ENCODE measurements at regions not wholly inside any gene's neighbourhood (a gene's known extent, or its start where the extent isn't known, plus 50 kb on each side); places are given as distances from the start of the nearest gene placed in this dataset.
"Not testable (repeated sequence)": the region's sequence is repeated elsewhere in the genome, so short reads cannot be mapped to it uniquely, and the experiment has no call there.

GRCh38 chr2:126228531-126228930, 427.4 kb upstream of the GYPC start:
- DNase-seq (ENCODE audit: low spot score), result no peak

GRCh38 chr2:126238251-126238650, 417.7 kb upstream of the GYPC start:
- DNase-seq (ENCODE audit: low spot score), result no peak

- no peak for DNase-seq (ENCODE audit: low spot score)
Observed at GRCh38 chr2:126239320-126239955, 416.5 kb upstream of the GYPC start.

- DNase-seq (ENCODE audit: low spot score), result no peak
Observed at GRCh38 chr2:126241001-126241400, 415.0 kb upstream of the GYPC start.

DNA sequence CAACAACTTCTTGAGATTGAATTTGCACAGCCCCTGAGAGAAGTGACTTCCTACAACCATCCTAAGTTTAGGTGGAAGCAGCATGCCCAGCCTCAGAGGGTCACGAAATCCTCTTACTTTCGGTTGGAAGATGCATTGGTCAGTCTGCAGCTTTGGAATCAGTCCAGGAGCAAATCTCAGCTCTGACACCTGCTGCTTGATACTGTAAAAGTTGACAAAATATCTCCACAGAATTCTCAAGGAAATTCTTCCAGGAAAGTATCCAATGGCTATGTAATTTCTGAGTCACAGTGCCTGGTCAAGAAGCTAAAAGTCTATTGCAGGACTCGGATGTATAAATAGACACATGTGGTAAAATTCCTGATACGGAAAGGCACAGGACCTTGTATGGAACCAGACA, 414.5 kb upstream of the GYPC start:
- DNase-seq (ENCODE audit: low spot score), result no peak

DNA sequence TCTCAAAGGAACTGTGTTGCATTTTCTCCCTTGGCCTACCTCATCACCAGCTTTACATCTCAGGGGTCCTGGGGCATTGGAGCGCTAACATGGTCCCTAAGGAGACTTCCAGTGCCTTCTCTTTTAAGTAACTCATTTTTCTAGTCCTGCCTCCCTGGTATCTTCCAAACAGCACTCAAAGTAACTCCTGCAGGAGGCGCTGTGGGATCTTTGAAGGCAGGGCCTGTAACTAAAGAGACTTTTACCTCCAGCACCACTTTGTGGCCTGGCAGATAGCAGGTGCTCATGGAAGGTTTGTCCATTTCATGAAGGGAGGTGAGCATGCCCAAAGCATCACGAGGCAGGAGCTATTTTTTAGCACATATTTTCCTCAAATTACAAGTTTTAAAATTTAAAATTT, 411.0 kb upstream of the GYPC start:
- DNase-seq (ENCODE audit: low spot score), result peak; percentile 22

GRCh38 chr2:126253669-126254068, 402.3 kb upstream of the GYPC start:
- DNase-seq (ENCODE audit: low spot score), result no peak

- DNase-seq (ENCODE audit: low spot score), result no peak
Observed at GRCh38 chr2:126264625-126265024, 391.3 kb upstream of the GYPC start.

GRCh38 chr2:126269911-126270310, 386.0 kb upstream of the GYPC start:
- no peak for DNase-seq (ENCODE audit: low spot score)

DNA sequence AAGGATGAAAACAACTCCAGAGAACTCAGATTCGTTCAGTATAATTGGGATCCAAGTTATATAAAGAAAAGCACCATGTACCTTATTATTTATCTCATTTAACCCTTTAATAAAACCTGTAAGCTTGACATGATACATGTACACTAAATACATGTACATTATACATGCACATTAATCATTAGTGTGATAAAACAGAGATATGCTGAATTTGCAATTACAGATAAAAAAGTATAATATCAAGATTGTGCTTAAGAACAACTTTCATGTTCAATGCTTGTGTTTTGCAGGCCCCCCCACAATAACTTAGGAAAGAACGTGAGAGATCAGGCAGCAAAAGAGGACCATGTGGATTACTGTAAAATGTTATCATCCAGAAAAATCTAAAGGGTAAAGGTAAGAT, 385.4 kb upstream of the GYPC start:
- DNase-seq (ENCODE audit: low spot score), result no peak

DNA sequence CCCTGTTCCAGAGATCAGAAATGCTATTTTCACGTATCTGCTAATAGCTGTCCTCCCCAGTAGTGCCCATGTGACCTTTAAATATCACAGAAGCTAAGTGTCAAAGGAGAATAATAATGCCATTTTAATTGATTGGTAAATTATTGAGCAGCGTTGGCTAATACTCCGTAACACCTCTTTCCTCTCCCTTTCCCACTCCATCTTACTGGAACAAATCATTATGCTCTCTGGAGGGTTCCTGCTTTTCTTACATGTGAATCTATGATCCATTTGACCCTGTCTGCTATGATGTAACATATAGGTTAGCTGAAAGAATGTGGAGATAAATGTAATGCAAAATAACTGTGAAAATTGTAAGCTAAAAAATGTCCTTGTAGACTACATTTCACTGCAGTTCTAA, 383.6 kb upstream of the GYPC start:
- no peak for DNase-seq (ENCODE audit: low spot score)

DNA sequence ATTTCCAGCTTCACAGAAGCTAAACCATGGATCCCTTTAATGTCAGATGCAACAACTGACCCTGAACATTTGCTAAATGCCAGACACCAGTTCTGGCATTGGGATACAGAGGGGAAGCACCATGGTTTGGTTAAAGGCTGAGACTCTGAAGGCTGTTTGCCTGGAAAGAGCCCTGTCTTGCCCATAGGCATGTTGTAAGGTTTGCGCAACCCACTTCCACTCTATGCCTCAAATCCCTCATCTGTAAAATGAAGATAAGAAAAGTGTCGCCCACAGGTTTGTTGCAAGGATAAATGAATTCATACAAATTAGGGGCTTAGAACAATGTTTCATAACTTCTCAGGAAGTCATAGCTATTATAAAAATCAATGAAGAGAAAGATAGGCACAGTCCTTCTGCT, 380.9 kb upstream of the GYPC start:
- no peak for DNase-seq (ENCODE audit: low spot score)

GRCh38 chr2:126276268-126276667, 379.7 kb upstream of the GYPC start:
- DNase-seq (ENCODE audit: low spot score), result not testable (repeated sequence)

- no peak for DNase-seq (ENCODE audit: low spot score)
Observed at GRCh38 chr2:126288362-126288761, 367.6 kb upstream of the GYPC start.

DNA sequence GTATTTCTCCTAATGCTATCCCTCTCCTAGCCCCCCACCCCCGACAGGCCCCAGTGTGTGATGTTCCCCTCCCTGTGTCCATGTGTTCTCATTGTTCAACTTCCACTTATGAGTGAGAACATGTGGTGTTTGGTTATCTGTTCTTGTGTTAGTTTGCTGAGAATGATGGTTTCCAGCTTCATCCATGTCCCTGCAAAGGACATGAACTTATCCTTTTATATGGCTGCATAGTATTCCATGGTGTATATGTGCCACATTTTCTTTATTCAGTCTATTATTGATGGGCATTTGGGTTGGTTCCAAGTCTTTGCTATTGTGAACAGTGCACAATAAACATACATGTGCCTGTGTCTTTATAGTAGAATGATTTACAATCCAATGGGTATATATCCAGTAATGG, 362.0 kb upstream of the GYPC start:
- not testable (repeated sequence) for DNase-seq (ENCODE audit: low spot score)

DNA sequence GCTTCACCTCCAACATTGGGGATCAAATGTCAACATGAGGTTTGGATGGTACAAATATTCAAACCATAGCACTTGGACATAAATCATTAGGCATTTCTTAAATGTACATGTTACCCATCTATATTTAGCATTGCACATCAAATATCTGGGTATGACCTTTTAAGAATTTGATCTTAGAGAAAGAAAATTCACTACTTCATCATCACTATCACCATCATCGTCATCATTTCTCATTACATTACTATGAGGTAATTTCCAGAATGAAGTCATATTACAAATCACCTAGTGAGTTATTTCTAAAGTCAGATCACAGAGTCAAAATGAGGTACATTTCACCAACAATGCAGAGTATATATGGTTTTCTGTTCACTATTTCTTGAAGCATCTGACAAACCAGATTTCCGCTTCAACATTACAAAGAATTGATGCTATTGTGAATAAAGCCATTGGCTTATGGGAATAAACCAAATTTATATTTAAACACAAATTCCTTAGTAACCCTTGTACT, 356.4 kb upstream of the GYPC start:
- no peak for DNase-seq (ENCODE audit: low spot score)

DNA sequence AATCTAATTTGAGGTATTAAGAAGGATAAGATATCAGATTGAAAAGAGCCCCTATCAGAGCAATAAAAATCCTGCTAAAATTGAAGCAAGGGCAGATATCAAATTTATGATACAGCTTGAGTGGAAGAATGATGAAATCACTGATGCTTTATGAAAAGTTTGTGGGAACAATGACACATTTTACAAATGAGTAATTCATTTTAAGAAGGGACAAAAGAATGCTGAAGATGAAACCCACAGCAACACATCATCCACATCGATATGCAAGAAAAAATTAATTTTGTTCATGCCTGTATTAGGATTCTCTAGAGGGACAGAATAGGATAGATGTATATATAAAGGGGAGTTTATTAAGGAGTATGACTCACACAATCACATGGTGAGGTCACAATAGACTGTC, 355.6 kb upstream of the GYPC start:
- no peak for DNase-seq (ENCODE audit: low spot score)

GRCh38 chr2:126302043-126302442, 353.9 kb upstream of the GYPC start:
- DNase-seq (ENCODE audit: low spot score), result no peak

DNA sequence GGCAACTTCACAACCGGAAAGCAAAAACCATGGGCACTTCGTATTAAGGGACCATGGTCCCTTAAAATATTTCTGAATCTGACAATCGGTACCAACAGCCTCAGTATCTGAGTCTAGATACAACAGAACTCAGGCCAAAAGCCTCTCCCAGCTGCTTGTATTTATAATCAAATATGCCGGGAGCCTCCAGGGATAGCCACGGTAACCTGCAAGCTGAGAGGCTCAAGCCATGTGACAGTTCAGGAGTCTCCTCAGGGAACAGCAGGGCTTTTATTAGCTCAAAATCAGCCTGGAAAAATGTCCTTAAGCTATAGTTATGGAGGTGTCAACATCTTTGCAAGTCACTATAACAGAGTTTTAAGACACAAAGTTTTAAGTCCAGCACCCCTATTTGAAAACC, 352.8 kb upstream of the GYPC start:
- no peak for DNase-seq (ENCODE audit: low spot score)

- DNase-seq (ENCODE audit: low spot score), result no peak
Observed at GRCh38 chr2:126304154-126304553, 351.8 kb upstream of the GYPC start.

- no peak for DNase-seq (ENCODE audit: low spot score)
Observed at GRCh38 chr2:126306539-126306938, 349.4 kb upstream of the GYPC start.

DNA sequence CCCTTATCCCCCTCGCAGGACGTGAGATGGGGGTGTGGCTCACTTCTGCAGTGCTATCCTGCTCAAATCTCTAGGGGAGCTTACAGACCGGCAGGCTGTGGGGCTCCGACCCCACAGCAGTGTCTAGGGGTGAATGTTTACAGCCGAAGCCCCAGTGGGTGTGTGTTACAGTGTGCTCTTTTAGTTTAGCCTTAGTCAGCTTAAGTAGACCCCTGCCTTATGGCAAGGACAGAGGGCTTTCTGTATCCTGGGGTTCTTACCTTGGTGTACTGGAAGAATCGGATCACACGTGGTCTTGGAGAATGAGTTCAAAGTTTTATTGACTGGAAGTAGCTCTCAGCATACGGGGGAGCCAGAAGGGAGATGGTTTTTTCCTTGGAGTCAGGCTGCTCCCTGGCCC, 348.2 kb upstream of the GYPC start:
- DNase-seq (ENCODE audit: low spot score), result no peak

DNA sequence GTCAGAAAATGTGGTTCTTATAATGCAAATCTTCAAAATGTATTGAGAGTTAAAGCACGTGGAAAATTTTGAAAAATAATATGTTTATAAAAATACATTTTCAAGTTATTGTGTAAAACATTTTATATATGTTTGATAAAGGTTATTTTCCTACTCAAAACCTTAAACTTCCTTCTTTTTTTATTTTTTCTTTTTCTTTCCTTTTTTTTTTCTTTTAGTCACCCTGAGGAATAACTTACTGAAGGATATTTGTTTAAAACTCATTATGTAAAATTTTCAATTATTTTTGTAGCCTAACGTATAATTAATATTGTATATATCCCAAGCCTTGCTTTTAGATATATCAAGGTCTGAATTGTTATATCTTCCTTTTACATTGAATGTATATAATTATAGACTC, 346.8 kb upstream of the GYPC start:
- no peak for DNase-seq (ENCODE audit: low spot score)

GRCh38 chr2:126312579-126312978, 343.4 kb upstream of the GYPC start:
- DNase-seq (ENCODE audit: low spot score), result no peak

DNA sequence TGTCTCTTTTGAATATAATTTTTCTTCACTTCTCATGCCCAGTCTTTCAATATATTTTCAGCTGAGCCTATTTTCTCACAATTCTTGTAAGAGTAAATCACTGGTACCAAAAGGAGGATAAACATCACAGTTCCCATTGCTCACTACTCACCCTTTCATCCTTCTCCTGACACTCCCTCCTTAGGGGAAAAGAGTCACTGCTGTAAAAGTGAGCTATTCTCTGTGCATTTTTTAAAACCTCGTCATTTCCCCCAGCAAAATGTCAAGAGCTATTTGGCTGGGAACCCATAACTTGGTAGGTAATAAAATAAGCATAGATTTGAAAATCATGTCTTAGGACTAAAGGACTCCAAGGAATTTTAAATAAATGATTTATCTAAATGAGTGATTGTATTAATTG, 340.1 kb upstream of the GYPC start:
- DNase-seq (ENCODE audit: low spot score), result peak; percentile 14
